SU-DHL-6 (cell line): ENCODE measurements at regions not wholly inside any gene's neighbourhood (a gene's known extent, or its start where the extent isn't known, plus 50 kb on each side); places are given as distances from the start of the nearest gene placed in this dataset.

Experiments used
- CTCF ChIP-seq: fragments of 200-600 bp; sonication (generic); IDR thresholded peaks from one replicate; pipeline ENCODE4 v1.5.1; 2017; ENCODE audit warnings: antibody characterized with exemption, mild to moderate bottlenecking, low read length, moderate library complexity; ENCODE audit not compliant: insufficient read depth, poor library complexity, severe bottlenecking
- EZH2phosphoT487 ChIP-seq: fragments of 200-600 bp; sonication (generic), shearing (Covaris generic); conservative IDR thresholded peaks from 2 replicates; pipeline ENCODE4 v1.6.1; 2018; ENCODE audit warnings: mild to moderate bottlenecking, antibody characterized with exemption, low read length, moderate library complexity, mixed read lengths

- TF ChIP-seq CTCF = no peak
- no peak for TF ChIP-seq EZH2phosphoT487
These were observed 78.4 kb upstream of the IKZF1 start for GRCh38 chr7:50226145-50226544.
